HG03520 (cell line): ENCODE measurements at regions not wholly inside any gene's neighbourhood (a gene's known extent, or its start where the extent isn't known, plus 50 kb on each side); places are given as distances from the start of the nearest gene placed in this dataset.

Experiments
- ATAC-seq: cut with Tn5 transposase; IDR thresholded peaks from one replicate; pipeline ENCODE4 v1.9.1; 2021; ENCODE audit warnings: mild to moderate bottlenecking, moderate library complexity; ENCODE audit not compliant: unreplicated experiment

- no peak for ATAC-seq
These were observed 288.3 kb downstream of the TGFB2 start for GRCh38 chr1:218633238-218633988.

DNA sequence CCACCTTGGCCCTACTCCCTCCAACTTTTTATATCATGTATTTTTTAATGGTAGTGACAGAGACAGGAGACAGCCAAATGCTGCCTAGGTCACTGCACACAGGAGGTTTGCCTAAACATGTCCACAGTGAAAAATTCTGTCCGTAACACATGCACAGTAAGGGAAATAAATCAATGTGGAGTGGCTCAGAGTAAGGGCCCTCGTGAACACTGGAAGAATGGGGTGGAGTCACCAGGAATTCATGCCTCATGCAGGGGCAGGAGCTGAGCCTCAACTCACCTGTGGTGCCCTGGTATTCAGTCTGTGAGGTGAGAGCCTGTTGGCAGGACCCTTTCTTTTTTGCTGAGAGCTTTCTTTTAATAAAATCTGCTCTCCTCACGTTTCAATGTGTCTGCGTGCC, 289.1 kb downstream of the TGFB2 start:
- no peak for ATAC-seq

DNA sequence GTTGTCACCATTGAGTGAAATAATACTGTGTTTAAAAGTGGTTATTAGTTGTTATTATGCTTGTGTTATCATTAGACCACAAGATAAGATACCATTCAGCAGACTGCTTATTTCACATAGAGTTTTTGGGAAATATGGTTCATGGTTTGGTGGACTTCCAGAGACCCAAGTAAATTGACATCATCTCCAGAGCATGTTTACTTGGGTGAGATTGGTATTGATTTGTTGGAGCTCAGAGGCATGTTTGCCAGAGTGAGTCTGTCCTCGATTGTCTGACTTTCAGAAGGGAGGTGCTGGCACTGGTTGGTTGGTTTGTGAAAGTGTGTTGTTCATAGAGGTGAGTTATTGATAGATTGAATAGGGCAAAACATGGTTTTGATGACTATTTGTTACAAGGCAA, 291.4 kb downstream of the TGFB2 start:
- ATAC-seq: no peak

- ATAC-seq: no peak
These were observed 295.0 kb downstream of the TGFB2 start for GRCh38 chr1:218640173-218640572.

DNA sequence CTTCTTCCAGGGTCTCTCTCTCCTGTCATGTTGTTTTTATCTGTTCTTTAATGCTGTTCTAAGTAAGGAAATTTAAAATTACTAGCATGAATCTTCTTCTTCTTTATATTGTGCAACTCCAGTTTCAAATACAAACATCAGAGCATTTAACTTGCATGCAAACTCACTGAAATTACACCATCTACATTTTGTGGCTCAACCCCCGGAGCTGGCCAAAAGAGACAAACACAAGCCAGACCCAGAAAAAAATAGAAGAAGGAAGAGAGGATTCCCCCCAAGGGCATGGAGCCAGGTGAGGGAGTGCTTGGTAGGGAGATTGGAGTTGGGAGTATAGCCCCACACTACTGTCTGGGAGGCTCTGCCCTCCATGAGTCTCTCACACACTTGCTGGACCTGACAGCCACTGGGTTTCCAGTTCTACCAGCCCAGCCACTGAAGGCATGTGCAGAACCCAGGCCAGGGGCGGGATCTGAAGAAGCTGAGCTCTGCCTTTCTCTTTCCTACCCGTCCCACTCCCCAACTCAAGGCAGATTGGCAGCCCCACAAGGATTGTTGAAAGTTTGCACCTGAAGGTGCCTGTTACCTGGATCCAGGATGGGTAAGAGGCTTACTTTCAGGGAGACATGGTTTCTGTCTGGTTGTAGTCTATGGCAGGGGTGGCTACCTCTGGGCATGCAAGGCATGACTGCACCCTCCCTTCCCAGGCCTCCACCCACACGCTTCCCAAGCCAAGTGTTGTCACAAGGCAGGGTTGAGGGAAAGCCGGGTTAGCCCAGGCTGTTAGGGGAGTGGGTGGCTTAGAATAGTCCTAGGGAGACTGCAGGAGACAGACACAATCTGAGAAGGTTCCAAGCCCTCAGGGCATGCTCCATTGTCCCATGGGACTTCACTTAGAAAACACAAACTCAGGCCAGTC, 297.2 kb downstream of the TGFB2 start:
- ATAC-seq: no peak

DNA sequence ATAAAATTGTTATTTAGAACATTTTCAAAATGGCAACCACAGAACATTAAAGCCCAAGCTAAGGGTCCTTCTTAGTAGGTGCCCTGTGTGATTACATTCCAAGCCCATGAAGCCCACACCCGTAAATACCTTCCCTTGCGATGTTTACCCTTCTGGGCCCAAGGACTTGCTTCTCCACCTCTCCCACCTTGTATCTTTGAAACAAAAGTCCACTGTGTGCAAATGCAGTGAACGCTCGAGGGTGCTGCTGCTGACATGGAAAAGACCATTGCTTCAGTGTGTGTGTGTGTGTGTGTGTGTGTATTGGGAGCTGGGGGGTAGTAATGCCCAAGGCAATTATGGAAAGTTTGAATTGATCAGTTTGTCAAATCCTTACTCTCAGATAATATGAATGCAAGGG, 298.1 kb downstream of the TGFB2 start:
- no peak for ATAC-seq

DNA sequence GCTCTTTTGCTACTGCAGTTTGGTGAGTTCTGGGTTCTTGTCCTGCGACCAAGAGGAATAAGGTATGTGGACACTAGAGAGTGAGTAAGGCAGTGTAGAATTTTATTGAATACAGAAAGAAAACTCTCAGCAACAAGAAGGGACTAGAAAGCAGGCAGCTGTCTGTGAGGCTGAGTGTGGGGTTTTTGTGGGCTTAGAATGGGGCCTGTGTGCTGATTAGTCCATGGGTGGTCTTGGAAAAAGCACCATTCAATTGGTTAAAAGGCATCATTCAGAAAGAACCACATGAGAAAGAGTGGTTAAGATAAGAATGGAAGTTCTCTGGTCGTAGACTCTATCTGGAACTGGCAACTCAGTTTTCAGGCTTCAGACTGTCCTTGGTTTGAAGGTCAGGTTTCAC, 298.8 kb downstream of the TGFB2 start:
- ATAC-seq: no peak

- no peak for ATAC-seq
These were observed 301.2 kb downstream of the TGFB2 start for GRCh38 chr1:218646288-218646687.

- no peak for ATAC-seq
These were observed 311.3 kb downstream of the TGFB2 start for GRCh38 chr1:218656301-218657037.

DNA sequence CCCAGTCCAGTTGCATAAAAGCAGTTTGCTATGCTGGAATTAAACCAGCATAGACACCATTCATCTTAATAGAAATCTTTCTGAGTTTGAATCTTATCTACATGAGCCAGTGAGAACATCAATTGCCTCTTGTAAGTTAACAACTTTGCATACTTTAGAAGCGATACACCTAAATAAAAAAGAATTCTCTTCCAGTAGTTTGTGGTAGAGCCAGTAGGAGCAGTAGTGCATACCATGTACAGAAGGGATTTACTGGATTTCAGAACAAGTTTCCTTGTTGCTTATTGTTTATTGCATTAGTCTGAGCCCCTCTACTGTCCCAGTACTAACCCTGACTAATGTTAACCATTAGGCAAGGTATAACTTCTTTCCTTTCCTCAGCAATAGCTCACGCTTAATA, 313.1 kb downstream of the TGFB2 start:
- ATAC-seq: no peak

DNA sequence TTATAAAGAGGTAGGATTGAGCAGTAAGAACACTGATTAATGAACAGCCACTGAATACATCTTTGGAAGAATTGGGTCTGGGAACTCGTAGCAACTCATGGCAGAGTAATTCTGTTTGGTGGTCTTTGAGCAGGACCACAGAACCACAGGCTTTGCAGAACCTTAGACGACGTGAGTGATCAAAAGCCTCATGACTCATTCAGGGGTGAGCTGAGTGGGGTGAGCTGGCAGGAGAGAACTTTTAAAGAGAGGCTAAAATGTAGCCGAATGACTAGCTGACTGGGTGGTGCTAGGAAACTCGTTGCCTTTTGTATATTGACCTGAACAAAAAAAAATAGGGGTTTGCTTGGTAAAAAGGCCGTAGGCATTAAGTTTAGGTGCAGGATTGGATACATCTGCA, 313.8 kb downstream of the TGFB2 start:
- ATAC-seq: no peak

DNA sequence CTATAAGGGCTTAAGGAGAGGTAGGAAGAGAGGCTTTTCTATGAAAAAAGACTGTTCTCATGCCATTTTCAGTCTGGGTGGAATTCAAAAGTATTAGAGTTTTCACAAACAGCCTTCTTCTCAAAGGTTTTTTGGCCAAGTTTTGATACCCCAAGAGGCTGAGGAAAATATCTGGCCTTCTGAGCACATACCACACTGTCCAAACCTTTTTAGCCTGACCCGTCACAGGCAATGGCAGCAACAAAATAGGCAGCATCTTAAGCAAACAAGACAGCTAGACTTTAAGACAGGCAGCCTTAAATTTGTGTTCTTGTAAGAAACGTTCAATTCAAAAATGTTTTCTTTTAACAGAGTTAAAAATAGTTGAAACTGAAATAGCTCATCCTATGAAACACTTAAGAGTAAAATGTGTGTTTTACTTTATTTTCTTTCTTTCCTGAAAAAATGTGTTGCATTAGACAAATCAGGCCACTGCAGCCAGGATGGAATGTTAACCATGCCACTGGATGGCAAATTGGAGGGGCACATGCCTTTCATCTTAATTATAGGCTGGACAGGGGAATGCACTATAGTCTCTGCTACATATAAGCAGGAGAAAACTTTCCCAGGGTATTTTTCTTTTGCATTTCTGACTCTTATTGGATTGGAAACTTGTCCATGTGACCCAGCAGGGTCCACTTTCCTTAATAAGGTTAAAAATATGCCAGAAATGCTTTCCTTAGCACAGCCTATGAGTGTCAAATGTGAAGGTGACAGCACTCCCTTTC, 315.0 kb downstream of the TGFB2 start:
- ATAC-seq: no peak

DNA sequence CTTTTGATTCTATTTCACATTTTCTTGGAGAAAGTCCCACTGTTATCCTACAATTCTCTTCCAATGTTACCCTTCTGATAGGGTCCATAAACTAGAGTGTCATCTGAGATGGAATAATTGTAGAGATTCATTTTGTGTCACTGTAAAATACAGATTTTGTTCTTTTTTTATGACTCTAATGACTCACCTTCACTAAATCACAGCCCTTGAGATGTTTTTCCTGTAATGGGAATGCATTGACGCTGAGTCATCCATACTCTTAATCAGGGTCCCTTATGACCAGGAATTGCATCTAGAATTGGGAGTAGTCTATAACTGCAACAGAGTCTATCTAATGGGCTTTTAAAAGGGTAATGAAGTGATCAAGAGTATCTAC, 315.5 kb downstream of the TGFB2 start:
- no peak for ATAC-seq

DNA sequence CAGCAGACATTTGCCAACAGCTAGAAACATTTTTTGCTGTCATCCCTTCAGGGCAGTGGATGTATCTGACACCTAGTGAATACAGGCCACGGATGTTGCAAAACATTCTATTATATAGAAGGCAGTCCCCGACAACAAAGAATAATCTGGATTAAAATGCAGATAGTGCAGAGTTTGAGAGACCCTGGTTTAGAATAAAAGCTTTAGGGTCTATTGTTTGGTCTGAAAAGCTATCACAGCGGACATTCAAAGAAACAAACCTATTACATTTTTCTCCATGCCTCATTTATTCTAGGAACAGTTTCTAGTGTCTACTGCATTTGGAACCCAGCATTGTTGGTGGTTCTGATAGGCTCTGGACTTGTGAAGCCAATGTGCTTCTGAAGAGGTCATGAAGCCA, 316.3 kb downstream of the TGFB2 start:
- ATAC-seq: no peak

DNA sequence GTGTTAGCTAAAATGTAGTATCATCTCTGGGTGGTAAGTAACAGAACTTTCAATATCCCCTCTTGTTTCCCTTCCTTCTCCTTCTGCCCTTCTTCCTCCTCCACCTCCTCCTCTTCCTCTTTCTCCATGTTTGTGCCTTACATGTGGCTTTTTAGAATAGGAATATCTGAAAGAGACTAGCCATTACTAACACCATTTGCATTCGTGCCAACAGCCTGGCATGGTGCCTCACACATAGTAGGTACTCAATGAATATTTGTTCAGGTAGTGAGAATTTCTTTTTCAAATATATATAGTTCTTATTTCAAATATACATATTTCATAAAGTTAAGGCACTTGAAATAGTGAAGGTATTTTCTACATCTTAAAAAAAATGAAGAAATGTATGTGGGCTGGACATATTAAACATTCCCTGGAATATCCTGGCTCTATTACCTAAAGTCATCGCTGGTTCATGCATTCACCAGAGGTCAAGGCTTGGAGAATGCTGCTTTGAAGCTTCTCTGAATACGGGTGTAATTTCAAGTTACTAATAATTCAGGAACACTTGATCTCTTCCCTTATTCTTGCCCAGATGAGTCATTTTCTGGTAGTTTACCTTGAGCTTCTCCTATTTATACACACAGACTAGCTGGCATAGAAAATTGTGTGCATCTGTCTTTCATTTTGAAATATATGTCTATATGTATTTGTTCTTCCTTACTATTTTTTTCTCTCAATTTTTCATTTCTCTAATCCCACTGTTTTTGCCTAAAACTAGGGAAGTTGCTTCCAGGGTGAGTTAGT, 319.4 kb downstream of the TGFB2 start:
- no peak for ATAC-seq

DNA sequence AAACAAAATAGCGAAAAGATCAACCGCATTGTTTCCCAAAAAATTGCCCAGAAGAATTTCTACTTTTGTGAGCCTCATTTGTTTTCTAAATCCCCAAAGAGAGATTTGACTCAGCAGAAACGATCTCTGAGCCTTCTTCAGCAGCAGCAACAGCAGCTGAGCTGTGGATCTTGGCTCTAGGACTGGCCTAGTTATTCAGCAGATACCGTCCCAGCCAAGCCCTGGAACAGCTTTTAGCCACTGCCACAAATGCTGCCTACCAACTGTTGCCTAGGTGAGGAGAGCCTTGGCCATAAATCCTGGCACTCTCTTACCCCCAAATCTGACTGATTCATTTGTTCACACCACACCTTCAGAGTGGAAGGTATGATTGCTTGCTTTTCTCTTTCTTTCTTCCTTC, 320.1 kb downstream of the TGFB2 start:
- no peak for ATAC-seq

GRCh38 chr1:218666263-218666662, 321.1 kb downstream of the TGFB2 start:
- ATAC-seq: no peak

DNA sequence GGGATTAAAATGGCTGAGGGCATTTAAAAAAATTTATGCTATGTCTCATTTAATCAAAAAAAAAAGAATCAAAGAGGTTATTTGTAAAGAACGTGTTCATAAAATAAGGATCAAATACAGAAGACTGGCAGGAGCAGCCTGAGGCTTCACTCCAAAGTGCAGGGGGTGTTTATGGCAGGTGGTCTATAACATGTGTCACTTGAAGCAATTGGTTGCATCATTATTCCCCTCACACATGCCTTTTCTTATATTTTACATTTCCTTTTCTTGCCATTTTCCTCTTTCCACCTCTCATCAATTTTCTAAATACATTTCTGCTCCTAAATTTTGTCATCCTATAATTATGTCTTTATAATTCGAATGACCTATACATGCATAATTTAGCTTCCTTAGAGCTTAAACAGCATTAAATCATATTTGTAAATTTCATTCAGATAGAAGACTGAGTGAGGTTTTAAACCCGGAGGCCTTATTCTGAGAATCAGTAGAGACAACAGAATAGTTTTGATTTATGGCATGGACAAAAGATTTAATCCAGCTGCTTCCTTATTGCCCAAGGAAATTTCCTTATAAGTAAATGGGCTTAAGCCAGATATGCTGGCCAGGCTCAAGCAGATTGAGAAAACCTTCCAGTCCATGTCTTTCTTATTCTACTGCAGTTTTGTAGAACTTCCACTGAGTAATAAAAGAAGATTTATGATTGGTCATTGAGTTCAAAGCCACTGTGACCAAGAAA, 322.8 kb downstream of the TGFB2 start:
- no peak for ATAC-seq

DNA sequence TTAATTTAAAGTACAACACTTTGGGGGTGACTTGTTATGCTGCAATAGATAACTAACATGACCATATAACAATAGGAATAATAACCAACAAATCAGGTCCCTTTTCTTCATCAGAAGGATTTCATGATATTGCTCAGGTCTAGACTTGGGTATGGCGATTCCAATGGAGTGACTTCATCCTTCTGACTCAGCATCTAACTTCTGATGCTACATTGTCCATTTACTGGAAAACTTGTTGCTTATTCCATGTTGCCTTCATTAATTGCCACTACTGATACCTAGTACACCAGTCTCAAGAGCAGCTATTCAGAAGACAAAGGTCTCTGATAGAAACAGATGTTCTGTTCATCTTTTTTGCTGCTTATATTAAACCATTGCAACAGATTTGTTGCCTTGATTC, 324.3 kb downstream of the TGFB2 start:
- ATAC-seq: no peak
